SK-N-SH (cell line): ENCODE measurements at regions not wholly inside any gene's neighbourhood (a gene's known extent, or its start where the extent isn't known, plus 50 kb on each side); places are given as distances from the start of the nearest gene placed in this dataset.

Experiments used
- CTCF ChIA-PET: fragments of 300-600, 350-600 bp; formaldehyde crosslinking; extraction: SDS; loops from one replicate; lab custom pipeline; 2021; lab: Yijun Ruan, JAX
- POLR2A ChIA-PET: fragments of 350-600 bp; sonication (Branson Sonifier 250); formaldehyde crosslinking; extraction: SDS; loops from one replicate; lab custom pipeline; 2020; ENCODE audit warnings: antibody characterized with exemption, inconsistent platforms; lab: Yijun Ruan, JAX
- DNase-seq: peaks from one replicate; pipeline ENCODE4 v3.0.0; 2012
- H2AFZ ChIP-seq: fragments of 200-600 bp; sonication (generic); 2 replicates; pipeline ENCODE4 v1.8.1; 2016; ENCODE audit warnings: antibody characterized with exemption, mild to moderate bottlenecking, low read depth
- H3F3A ChIP-seq: fragments of 200-600 bp; sonication (generic); replicated peaks from 2 replicates; pipeline ENCODE3; 2016; ENCODE audit warnings: antibody characterized with exemption, mild to moderate bottlenecking; ENCODE audit not compliant: insufficient read depth
- H3K27ac ChIP-seq, 2 experiments: fragments of 200-500 bp in 1 of 2; fragments of 200-600 bp in 1 of 2; sonication (Bioruptor generic) in 1 of 2; sonication (generic), shearing (Covaris generic) in 1 of 2; 2 replicates each; pipeline versions ENCODE4 v1.5.1 to v1.6.1; 2014 to 2016; ENCODE audit warnings: low read depth in 2 of 2, inconsistent platforms in 1 of 2, low read length in 1 of 2, mild to moderate bottlenecking in 1 of 2, mixed read lengths in 1 of 2
- H3K27me3 ChIP-seq: fragments of 200-600 bp; sonication (generic), shearing (Covaris generic); 2 replicates; pipeline ENCODE4 v1.6.1; 2016; ENCODE audit warnings: mixed run types; ENCODE audit not compliant: insufficient read depth
- H3K36me3 ChIP-seq, 2 experiments: fragments of 200-500 bp in 1 of 2; fragments of 200-600 bp in 1 of 2; sonication (Bioruptor generic) in 1 of 2; sonication (generic) in 1 of 2; replicated peaks in 1 of 2; 2 replicates each; pipeline versions ENCODE3 to v1.5.1; 2014 to 2016; ENCODE audit warnings: low read length in 1 of 2, mild to moderate bottlenecking in 1 of 2; ENCODE audit not compliant: insufficient read depth in 2 of 2, control insufficient read depth in 1 of 2
- H3K4me1 ChIP-seq, 2 experiments: fragments of 200-500 bp in 1 of 2; fragments of 200-600 bp in 1 of 2; sonication (Bioruptor generic) in 1 of 2; sonication (generic), shearing (Covaris generic) in 1 of 2; 2 replicates each; pipeline versions ENCODE4 v1.5.1 to v1.6.1; 2014 to 2016; ENCODE audit warnings: low read depth in 1 of 2, low read length in 1 of 2, mixed run types in 1 of 2; ENCODE audit not compliant: insufficient read depth in 2 of 2, control insufficient read depth in 1 of 2
- H3K4me2 ChIP-seq: fragments of 200-600 bp; sonication (generic), shearing (Covaris generic); 2 replicates; pipeline ENCODE4 v1.6.1; 2017; ENCODE audit warnings: mixed run types
- H3K4me3 ChIP-seq, 2 experiments: fragments of 200-500 bp in 1 of 2; fragments of 200-600 bp in 1 of 2; sonication (Bioruptor generic) in 1 of 2; sonication (generic), shearing (Covaris generic) in 1 of 2; 2 replicates each; pipeline versions ENCODE4 v1.5.1 to v1.8.1; 2014 to 2016; ENCODE audit warnings: low read depth in 2 of 2, inconsistent platforms in 1 of 2, low read length in 1 of 2, mild to moderate bottlenecking in 1 of 2, mixed read lengths in 1 of 2, moderate library complexity in 1 of 2
- H3K79me2 ChIP-seq: fragments of 200-600 bp; sonication (generic); 2 replicates; pipeline ENCODE4 v1.8.1; 2017; ENCODE audit warnings: mild to moderate bottlenecking; ENCODE audit not compliant: insufficient read depth
- H3K9ac ChIP-seq: fragments of 200-600 bp; sonication (generic); 2 replicates; pipeline ENCODE4 v1.6.1; 2017; ENCODE audit warnings: mixed run types
- H3K9me2 ChIP-seq: fragments of 200-600 bp; sonication (generic); 2 replicates; pipeline ENCODE4 v1.6.1; 2017; ENCODE audit warnings: mixed run types
- H3K9me3 ChIP-seq: fragments of 200-600 bp; sonication (generic); 2 replicates; pipeline ENCODE4 v1.6.1; 2017; ENCODE audit warnings: mixed run types, mild to moderate bottlenecking, moderate library complexity
- H4K20me1 ChIP-seq: fragments of 200-600 bp; sonication (generic); 2 replicates; pipeline ENCODE4 v1.6.1; 2017; ENCODE audit warnings: mild to moderate bottlenecking, mixed run types; ENCODE audit not compliant: insufficient read depth
- CTCF ChIP-seq: fragments of 200-600 bp; sonication (generic); IDR thresholded peaks from 2 replicates; pipeline ENCODE4 v1.6.1; 2017; ENCODE audit warnings: antibody characterized with exemption, mild to moderate bottlenecking, moderate library complexity
- ELF1 ChIP-seq: IDR thresholded peaks from 2 replicates; pipeline ENCODE4 v1.4.0; 2012
- EP300 ChIP-seq, 2 experiments: IDR thresholded peaks; 2 replicates each; pipeline versions ENCODE4 v1.4.0 to v1.6.1; 2012; ENCODE audit warnings: borderline replicate concordance in 1 of 2, low read depth in 1 of 2, low read length in 1 of 2
- FOSL2 ChIP-seq: IDR thresholded peaks from 2 replicates; pipeline ENCODE4 v1.4.0; 2012; ENCODE audit warnings: low read depth, mild to moderate bottlenecking, moderate library complexity, borderline replicate concordance
- FOXJ3 ChIP-seq: sonication (generic); formaldehyde crosslinking; IDR thresholded peaks from 2 replicates; pipeline ENCODE4 v1.5.1; 2020; ENCODE audit warnings: mild to moderate bottlenecking, missing genetic modification reagents
- FOXM1 ChIP-seq: IDR thresholded peaks from 2 replicates; pipeline ENCODE4 v1.4.0; 2012; ENCODE audit warnings: low read depth, mild to moderate bottlenecking
- MEF2A ChIP-seq: IDR thresholded peaks from 2 replicates; pipeline ENCODE4 v1.4.0; 2012; ENCODE audit warnings: low read depth, borderline replicate concordance
- NRF1 ChIP-seq: IDR thresholded peaks from 2 replicates; pipeline ENCODE4 v1.6.1; 2012; ENCODE audit warnings: low read depth, mild to moderate bottlenecking, low read length
- PBX3 ChIP-seq: IDR thresholded peaks from 2 replicates; pipeline ENCODE4; 2012
- RAD21 ChIP-seq: IDR thresholded peaks from 2 replicates; pipeline ENCODE4 v1.6.1; 2012; ENCODE audit warnings: mild to moderate bottlenecking, low read length
- RFX5 ChIP-seq: IDR thresholded peaks from 2 replicates; pipeline ENCODE4 v1.6.1; 2012; ENCODE audit warnings: mild to moderate bottlenecking, improper control_type of control experiment, low read length
- SMC3 ChIP-seq: IDR thresholded peaks from 2 replicates; pipeline ENCODE4 v1.6.1; 2012; ENCODE audit warnings: low read depth, low read length, improper control_type of control experiment
- YY1 ChIP-seq: IDR thresholded peaks from 2 replicates; pipeline ENCODE4 v1.4.0; 2012; ENCODE audit warnings: low read depth, mild to moderate bottlenecking
- ZBTB33 ChIP-seq: IDR thresholded peaks from 2 replicates; pipeline ENCODE4 v1.4.0; 2012; ENCODE audit warnings: low read depth, borderline replicate concordance
- WGBS: methylation state at CpG from one replicate; pipeline ENCODE4 v1.1.6; 2017; ENCODE audit warnings: low lambda C conversion rate; 5-methylcytosine and 5-hydroxymethylcytosine counted together

GRCh38 chr16:80466024-80466987 is 74.5 kb upstream of the DYNLRB2 start:
- no peaks in the 10 kb centered on the region for H3F3A ChIP-seq
- no peaks in the 10 kb centered on the region for H3K79me2 ChIP-seq
- ChIA-PET POLR2A (no interaction called here), CTCF (interaction anchor here (0.5 to 2.4 kb wide), 37 partner anchors 9 to 1765 kb away, joined by 3 to 20 read pairs (median 3); partner anchors contain the start of gene MAF)
- no peak overlapping the region for H3K27ac ChIP-seq
- H3K4me1 ChIP-seq = no peaks in the 10 kb centered on the region; a peak in 1 of 4 replicates
- no peaks in the 10 kb centered on the region for H4K20me1 ChIP-seq
- H3K9me2 ChIP-seq = no peaks in the 10 kb centered on the region
- no peak overlapping the region for H3K4me2 ChIP-seq
- whole genome bisulfite sequencing = 18% methylated on average over 24 of the region's 24 CpGs
- H3K36me3 ChIP-seq = no peaks in the 10 kb centered on the region
- H3K4me3 ChIP-seq = peak overlapping the region in 1 of 2 experiments; percentile 50; a peak in 1 of 4 replicates
- H3K27me3 ChIP-seq = no peaks in the 10 kb centered on the region
- no peak overlapping the region for H2AFZ ChIP-seq
- H3K9ac ChIP-seq = no peak overlapping the region
- H3K9me3 ChIP-seq = no peaks in the 10 kb centered on the region
- peak; percentile 79 for DNase-seq
- TF ChIP-seq CTCF (peak; percentile 53), ELF1 (no peak), RAD21 (peak; percentile 80), PBX3 (no peak), SMC3 (peak; percentile 46; the same call in 1 of the 2 replicates)

GRCh38 chr16:80463751-80464495 is 76.9 kb upstream of the DYNLRB2 start:
- no peak for DNase-seq
- H4K20me1 ChIP-seq = no peaks in the 10 kb centered on the region
- CTCF ChIA-PET = interaction anchor here (1.2 to 1.4 kb wide), 2 partner anchors 11 to 862 kb away, joined by 3 to 4 read pairs; no protein-coding TSS in a partner anchor
- H3K27ac ChIP-seq = no peak overlapping the region
- no peaks in the 10 kb centered on the region for H3K9me2 ChIP-seq
- POLR2A ChIA-PET = no interaction called here
- H3K9ac ChIP-seq = no peak overlapping the region
- WGBS = 47% methylated on average over 7 of the region's 8 CpGs
- no peaks in the 10 kb centered on the region for H3K9me3 ChIP-seq
- H3K79me2 ChIP-seq = no peaks in the 10 kb centered on the region
- no peaks in the 10 kb centered on the region for H3F3A ChIP-seq
- no peak overlapping the region for H3K4me3 ChIP-seq
- H3K27me3 ChIP-seq = no peaks in the 10 kb centered on the region
- no peak overlapping the region for H3K4me2 ChIP-seq
- H3K36me3 ChIP-seq = no peaks in the 10 kb centered on the region
- H3K4me1 ChIP-seq = no peaks in the 10 kb centered on the region; a peak in 1 of 4 replicates
- no peak overlapping the region for H2AFZ ChIP-seq
- TF ChIP-seq FOXM1 = no peak
- no peak for TF ChIP-seq NRF1
- no peak for TF ChIP-seq SMC3
- TF ChIP-seq YY1 = no peak
- no peak for TF ChIP-seq MEF2A
- TF ChIP-seq RFX5 = no peak
- TF ChIP-seq FOXJ3 (CRISPR knock-in tag) = no peak
- TF ChIP-seq CTCF = no peak
- no peak for TF ChIP-seq FOSL2
- no peak for TF ChIP-seq ZBTB33
- TF ChIP-seq EP300 (IDR thresholded peaks at IDR 0.05; ENCODE audit: borderline replicate concordance in 1 of 2, low read depth in 1 of 2, low read length in 1 of 2) = no peak
